ENCODE measurements at regions not wholly inside any gene's neighbourhood (a gene's known extent, or its start where the extent isn't known, plus 50 kb on each side); places are given as distances from the start of the nearest gene placed in this dataset.

DNA sequence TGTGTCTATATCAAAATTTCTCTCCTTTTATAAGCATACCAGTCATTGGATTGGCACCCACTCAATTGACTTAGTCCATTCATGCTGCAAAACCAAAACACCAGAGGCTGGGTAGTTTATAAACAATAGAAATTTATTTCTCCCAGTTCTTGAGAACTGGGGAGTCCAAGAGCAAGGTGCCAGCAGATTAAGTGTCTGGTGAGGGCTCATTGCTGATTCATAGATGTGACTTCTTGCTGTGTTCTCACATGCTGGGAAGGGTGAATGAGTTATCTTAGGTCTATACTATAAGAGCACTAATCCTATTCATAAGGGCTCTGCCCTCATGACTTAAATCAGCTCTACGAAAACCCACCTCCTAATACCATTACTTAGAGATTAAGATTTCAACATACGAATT, 501.4 kb downstream of the EPM2A start:
- peak; percentile 66 for DNase-seq (ENCODE audit: low read depth)

GRCh38 chr6:145235207-145235606, 500.1 kb downstream of the EPM2A start:
- DNase-seq (ENCODE audit: low read depth): peak; percentile 12

- DNase-seq (ENCODE audit: low read depth): no peak
These were observed 496.5 kb downstream of the EPM2A start for GRCh38 chr6:145238787-145239186.

DNA sequence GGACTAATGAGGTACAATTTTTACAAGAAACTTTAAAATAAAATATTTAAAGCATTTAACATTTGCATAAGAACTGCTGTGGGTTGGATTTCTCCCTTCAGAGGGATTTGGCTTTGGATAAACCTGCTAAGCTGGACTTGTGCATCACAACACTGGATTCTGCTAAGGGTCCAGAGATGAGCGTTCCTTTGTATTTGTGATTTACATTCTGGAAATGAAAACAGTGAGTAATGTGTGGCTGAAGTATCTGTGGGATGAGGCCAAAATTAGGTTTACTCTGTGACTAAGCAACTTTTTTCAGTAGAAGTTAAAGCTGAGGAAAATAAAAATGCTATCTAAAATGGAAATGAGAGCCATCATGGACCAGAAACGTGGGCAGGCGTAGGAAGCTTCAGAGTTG, 494.3 kb downstream of the EPM2A start:
- DNase-seq (ENCODE audit: low read depth): peak; percentile 59

DNA sequence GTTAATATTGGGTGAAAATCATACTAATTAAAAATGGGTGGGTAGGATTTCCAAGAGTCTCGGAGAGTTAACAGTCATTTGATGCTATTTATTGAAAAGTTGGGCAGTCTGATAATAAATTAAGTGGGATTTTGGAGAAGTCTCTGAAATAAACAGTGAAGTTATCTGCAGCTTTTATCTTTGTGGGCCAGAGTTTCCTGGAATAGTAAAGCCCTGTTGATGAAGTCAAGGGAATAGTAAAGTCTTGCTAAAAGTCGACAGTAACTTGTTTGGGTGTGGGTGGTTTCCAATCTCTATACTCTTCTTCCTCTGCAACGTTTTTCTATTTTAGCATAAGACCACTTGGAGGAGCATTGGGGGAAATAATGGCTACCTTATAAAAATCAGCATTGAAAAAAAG, 493.6 kb downstream of the EPM2A start:
- DNase-seq (ENCODE audit: low read depth): peak; percentile 21

DNA sequence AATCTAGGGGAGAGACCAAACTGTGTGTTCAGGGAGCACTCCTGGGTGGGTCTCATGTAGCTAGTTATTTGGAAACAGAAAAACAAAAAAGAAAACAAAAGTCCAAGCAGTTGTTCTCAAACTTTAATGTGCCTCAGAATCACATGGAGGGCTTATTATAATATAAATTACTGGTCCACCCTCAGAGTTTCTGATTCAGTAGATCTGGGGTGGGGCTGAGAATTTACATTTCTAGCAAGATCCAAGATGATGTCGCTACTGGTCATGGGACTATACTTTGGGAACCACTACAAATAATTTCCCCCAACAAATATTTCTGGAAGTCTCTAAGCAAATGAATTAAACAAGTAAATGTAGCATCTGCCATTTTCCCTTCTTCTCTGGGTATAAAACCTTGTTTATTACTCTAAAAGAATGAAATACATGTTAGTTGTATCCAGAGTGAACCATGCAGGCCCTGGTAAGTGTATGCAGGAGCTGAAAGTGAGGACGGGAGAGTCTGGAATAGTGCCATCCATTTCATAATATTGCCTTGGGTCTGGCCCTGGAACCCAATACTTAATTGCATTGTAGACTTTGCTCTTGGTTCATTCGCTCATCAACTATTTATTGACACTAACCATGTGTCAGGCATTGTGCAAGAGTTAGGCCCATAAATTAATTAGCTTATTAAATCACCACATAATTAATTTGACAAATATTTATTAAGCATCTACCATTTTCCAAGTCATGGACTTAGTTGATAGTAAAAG, 490.8 kb downstream of the EPM2A start:
- DNase-seq (ENCODE audit: low read depth): no peak

- DNase-seq (ENCODE audit: low read depth): no peak
These were observed 490.2 kb downstream of the EPM2A start for GRCh38 chr6:145245119-145245518.

DNA sequence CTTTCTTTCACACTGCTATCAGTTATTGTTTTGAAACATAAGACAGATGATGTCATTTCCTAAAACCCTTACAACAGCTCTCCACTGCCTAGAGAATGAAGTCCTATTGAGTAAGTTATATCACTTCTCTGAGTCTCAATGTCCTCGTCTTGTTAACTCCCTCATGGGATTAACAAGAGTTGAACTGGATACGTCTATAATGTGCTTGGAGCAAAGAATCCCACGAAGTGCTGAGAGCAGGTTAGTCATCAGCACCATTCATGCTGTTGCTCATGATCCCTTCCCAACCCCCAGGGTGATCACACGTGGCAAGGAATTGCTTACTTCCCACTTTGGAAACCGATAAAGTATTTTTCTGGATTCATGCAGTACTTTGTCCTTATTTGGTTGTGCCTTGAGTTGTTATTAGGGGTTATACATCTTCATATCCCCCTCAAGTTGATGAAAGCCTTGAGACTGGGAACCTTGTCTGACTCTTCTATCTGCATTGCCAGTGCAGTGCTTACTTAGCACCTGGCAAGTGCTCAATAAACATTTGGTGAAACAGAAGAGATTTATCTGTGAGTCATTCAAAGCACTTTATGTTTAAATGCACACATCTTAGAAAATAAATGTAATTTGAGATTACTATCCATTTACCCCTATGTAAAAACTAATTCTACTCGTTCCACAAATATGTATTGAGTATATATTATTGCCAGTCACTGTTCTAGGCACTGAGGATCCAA, 487.5 kb downstream of the EPM2A start:
- DNase-seq (ENCODE audit: low read depth): peak; percentile 96

GRCh38 chr6:145250436-145250835, 484.9 kb downstream of the EPM2A start:
- DNase-seq (ENCODE audit: low read depth): no peak

DNA sequence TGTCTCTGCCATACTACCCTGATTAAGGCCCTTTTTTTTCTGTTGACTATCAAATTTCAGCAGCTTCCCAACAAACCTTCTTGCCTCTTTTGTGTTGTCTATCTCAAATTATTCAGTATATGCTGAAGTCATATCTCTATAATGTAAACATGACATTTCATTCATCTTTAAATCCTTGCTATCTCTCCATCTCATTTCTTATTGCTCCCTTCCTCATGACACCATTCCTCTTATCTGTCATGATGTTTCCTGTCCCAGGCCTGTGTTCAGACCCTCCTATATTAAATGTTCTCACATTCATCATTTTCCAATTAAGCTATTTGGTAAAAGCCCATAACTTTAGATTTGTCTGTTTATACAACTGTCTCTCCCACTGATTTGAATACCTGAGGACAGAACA, 482.6 kb downstream of the EPM2A start:
- no peak for DNase-seq (ENCODE audit: low read depth)

DNA sequence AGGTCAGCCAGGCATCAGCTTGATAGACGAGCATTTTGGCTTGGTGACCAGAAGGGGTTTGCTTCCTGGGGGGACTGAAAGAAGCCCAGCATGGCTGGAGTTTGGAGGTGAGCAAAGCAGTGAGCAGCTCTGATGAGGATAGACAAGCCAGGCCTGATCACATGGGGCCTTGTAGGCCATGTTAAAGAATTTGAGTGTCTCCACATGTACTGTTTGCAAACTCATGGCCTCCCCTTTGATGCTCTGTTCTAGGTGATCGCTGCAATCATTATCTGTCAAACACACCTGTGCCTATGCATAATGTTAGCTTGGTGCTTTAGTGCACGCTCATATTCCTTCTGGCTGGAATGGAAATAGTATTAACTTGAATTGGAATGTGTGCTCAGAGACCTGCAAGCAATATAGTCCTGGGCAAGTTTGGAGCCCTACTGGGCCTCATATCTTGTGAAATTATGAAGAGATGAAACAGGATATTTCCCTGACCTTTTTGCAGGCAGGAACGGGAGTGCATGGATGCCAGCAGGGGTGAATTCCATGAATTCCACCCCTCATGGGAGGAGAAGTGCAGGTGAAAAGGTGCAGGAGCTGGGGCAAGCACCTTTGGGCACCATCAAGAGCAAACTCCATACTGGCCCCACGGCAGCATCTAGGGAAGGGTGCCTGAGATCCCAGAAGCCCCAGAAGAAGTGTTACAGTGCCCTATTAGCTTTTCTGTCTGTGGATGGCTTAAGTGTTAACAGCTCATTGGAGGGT, 480.5 kb downstream of the EPM2A start:
- DNase-seq (ENCODE audit: low read depth): no peak

- DNase-seq (ENCODE audit: low read depth): no peak
These were observed 477.6 kb downstream of the EPM2A start for GRCh38 chr6:145257704-145258103.

GRCh38 chr6:145258122-145258521, 477.2 kb downstream of the EPM2A start:
- no peak for DNase-seq (ENCODE audit: low read depth)

- no peak for DNase-seq (ENCODE audit: low read depth)
These were observed 474.7 kb downstream of the EPM2A start for GRCh38 chr6:145260484-145261175.

- DNase-seq (ENCODE audit: low read depth): no peak
These were observed 473.6 kb downstream of the EPM2A start for GRCh38 chr6:145261758-145262157.

DNA sequence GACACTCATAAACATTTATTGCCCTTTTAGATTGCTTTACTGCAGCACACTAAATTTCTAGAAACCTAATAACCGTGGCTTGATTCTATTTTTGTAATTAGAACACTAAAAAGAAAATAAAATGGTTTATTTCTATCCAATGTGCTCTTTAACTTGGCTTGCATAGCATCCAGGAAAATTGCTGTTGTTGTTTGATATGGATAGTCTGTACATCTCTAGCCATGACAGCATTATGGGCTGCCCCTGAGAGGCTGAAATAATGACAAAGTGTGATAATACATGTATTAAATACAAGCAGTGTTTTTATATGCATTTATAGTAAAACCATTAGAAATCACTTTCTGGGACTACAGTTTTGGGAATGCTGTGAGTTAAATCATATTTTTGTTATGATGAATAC, 472.5 kb downstream of the EPM2A start:
- no peak for DNase-seq (ENCODE audit: low read depth)

DNA sequence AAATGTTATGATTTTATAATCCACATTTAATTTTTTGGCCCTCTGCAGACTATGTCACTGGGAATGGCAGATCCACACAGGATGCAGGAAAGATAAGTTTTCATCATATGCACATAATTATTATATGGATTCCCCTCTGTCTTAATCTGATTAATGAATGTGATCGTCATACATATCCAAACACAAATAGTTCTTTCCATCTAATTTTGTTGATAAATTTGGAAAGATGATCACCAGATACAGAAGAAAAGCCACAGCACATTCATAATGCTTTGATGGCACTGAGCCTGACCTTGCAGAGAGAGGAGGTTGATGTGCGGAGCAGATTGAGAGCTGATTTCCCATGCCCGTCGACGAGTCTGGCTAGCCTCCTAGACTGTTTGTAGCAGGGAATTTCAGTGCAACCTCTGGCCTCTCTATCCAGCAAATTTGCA, 471.5 kb downstream of the EPM2A start:
- no peak for DNase-seq (ENCODE audit: low read depth)

- DNase-seq (ENCODE audit: low read depth): no peak
These were observed 468.8 kb downstream of the EPM2A start for GRCh38 chr6:145266432-145267075.

DNA sequence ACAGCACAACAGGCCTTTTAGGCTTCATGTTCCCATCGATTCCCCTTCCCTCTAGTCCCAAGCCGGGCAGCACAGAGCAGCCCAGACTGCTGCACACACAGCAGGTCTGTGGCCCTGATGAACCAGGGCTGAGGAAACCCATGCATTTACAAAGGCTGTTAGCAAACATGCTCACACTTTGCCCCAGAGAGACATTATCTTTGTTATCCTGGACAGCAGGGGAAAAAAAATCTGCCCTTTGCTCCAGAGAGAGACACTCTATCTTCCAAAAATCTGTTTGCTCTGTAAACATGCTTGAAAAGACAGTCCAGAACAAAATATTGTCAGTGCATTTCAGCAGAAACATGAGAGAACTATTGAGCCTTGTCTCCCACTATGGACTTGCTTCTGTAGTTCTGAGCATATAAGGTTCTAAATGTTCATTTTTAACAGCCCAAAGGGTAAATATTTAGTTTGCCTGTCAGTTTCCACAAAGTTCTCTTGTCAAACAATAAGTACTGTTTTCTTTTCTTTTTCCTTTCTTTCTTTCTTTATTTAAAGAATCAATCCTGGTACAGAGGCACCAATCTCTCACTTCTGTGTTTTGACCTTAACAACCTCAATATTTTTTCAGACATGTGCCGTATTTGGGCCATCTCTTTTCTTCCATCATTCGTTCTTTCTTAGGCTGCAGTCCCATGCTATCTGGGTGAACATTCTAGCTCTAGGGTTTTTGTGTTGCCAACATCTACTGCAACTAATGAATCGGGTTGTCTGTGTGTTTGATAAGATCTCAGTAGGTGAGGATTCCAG, 468.0 kb downstream of the EPM2A start:
- DNase-seq (ENCODE audit: low read depth): no peak

- no peak for DNase-seq (ENCODE audit: low read depth)
These were observed 464.9 kb downstream of the EPM2A start for GRCh38 chr6:145270464-145270863.

DNA sequence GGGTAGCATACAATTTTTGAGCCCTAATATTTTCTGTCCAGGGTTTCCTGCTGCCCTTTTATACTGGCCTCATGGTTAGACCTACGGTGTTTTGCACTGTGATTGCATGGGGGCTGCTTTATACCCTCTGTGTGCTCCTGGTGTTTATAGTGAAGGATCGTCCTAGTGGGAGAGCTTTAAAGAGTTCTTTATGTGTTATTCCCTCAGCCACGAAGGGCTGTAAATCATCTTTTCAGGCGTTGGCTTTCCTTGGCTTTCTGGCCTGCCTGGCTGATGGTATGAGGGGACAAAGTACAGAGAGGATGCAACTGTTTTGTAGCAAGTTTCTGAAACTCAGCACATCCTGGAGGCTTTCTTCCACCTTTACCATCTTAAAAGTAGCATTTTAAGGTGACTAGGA, 464.3 kb downstream of the EPM2A start:
- no peak for DNase-seq (ENCODE audit: low read depth)

All from M059J (cell line).